GM23248 (cell line): ENCODE measurements at regions not wholly inside any gene's neighbourhood (a gene's known extent, or its start where the extent isn't known, plus 50 kb on each side); places are given as distances from the start of the nearest gene placed in this dataset.
"Not testable (repeated sequence)": the region's sequence is repeated elsewhere in the genome, so short reads cannot be mapped to it uniquely, and the experiment has no call there.

Experiments
- EZH2 ChIP-seq: fragments of 200-600 bp; sonication (generic); IDR thresholded peaks from 2 replicates; pipeline ENCODE4 v1.6.1; 2018; ENCODE audit warnings: antibody characterized with exemption, mild to moderate bottlenecking; ENCODE audit not compliant: insufficient read depth, poor library complexity, severe bottlenecking
- EZH2phosphoT487 ChIP-seq: fragments of 200-600 bp; sonication (generic); IDR thresholded peaks from 2 replicates; pipeline ENCODE4 v1.6.1; 2018; ENCODE audit warnings: antibody characterized with exemption, moderate library complexity, mild to moderate bottlenecking, low read depth; ENCODE audit not compliant: insufficient read depth

DNA sequence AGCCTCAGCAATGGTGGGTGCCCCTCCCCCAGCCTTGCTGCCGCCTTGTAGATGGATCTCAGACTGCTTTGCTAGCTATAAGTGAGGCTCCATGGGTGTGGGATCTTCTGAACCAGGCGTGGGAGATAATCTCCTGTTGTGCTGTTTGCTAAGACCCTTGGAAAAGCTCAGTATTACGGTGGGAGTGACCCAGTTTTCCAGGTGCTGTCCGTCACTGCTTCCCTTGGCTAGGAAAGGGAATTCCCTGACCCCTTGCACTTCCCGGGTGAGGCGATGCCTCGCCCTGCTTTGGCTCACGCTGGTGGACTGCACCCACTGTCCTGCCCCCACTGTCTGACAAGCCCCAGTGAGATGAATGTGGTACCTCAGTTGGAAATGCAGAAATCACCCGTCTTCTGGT, 411.2 kb downstream of the RAB38 start:
- not testable (repeated sequence) for TF ChIP-seq EZH2, EZH2phosphoT487
